SKM-1 treated with dmso at 0.1 percent for 144 hours (cell line): ENCODE measurements at regions not wholly inside any gene's neighbourhood (a gene's known extent, or its start where the extent isn't known, plus 50 kb on each side); places are given as distances from the start of the nearest gene placed in this dataset.
"Not testable (repeated sequence)": the region's sequence is repeated elsewhere in the genome, so short reads cannot be mapped to it uniquely, and the experiment has no call there.

Experiments
- DNase-seq: peaks from one replicate; lab custom pipeline; 2025; ENCODE audit not compliant: unreplicated experiment; lab: John Stamatoyannopoulos, UW

DNA sequence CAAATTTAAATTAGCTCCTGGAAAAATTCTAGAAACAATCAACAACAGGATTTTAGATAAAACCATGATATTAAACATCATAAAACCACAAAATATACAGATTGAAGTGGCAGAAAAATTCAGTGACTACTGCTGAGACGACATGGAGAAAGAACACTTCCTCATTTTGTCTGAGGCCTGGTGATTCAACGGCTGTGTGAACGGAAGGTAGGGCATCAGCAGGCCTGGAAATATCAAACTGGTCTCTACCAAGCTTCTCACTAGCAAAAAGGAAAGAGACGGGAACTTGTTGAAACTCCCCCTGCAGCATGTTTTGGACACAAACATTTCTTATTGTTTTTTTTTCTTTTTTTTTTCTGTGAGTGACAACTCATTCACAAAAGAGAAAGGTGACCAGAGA is 58.0 kb upstream of the AHI1 start:
- peak; percentile 68 for DNase-seq

DNA sequence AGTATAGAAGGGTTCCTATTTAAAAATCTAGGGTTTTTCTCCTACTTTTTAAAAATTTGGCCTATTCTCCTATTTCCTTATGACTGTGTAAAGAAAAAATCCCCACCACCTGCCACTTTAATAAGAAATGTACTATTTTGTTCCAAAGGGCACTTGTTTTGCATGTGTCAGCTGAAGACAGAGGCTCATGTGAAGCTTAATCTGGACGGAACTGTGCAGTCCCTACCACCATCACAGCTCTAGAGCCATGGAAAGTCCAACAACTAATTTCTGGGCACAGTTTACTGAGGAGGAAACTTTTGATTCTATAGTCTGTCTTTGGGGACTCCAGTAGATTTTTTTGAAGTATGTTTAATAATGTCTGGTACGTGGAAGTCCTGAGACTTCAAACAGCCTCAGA is 60.0 kb upstream of the AHI1 start:
- no peak for DNase-seq

DNA sequence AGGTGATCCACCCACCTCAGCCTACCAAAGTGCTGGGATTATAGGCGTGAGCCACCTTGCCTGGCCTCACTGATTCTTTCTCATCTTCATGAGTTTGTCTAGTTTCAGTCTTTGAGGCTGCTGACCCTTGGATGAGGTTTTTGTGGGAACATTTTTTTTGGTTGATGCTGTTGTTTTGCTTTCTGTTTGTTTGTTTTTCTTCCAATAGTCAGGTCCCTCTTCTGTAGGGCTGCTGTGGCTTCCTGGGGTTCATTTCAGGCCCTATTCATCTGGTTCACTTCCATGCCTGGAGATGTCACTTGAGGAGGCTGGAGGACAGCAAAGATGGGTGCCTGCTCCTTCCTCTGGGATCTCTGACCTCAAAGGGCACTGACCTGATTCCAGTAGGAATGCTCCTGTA is 68.1 kb upstream of the AHI1 start:
- not testable (repeated sequence) for DNase-seq

DNA sequence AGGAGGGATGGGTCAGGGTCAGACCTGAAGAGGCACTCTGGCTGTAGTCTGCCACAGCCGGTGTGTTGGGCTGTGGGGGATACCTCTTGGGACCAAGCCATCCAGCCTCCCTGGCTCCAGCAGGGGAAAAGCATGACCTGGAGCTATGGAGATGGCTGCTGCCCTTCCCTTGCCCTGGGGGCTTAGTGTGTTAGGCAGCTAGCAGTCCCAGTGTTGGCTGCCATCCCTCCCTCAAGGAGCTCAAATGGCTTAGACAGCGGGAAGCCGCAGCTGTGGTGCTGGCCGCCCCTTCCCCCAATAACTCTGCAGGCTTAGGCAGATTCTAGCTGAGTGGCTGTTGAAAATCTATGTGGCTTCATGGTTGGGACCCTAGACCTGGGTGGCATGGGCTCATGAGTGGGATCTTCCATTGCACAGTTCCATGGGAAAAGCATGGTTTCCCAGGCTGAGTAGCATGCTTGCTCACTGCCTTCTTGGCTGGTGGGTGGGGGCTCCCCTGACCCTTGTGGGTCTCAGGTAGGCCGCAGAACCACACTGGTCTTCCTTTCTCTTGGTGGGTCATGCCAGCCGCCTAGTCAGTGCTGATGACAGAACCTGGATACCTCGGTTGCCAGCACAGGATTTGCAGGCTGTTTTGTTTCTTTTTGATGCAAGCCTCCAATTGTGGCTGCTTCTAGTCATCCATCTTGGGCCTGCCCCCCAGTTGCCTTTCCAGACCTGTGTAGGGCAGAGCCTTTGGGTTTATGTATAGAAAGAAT is 69.0 kb upstream of the AHI1 start:
- DNase-seq, result no peak

GRCh38 chr6:135567375-135568083 is 70.0 kb upstream of the AHI1 start:
- DNase-seq, result no peak

GRCh38 chr6:135568379-135568778 is 70.8 kb upstream of the AHI1 start:
- no peak for DNase-seq

GRCh38 chr6:135572051-135572450 is 74.5 kb upstream of the AHI1 start:
- no peak for DNase-seq

GRCh38 chr6:135575629-135576028 is 78.1 kb upstream of the AHI1 start:
- no peak for DNase-seq

GRCh38 chr6:135576055-135576454 is 78.5 kb upstream of the AHI1 start:
- no peak for DNase-seq

- DNase-seq, result peak; percentile 51
These were observed 79.6 kb upstream of the AHI1 start for GRCh38 chr6:135577059-135577538.

- no peak for DNase-seq
These were observed 81.4 kb upstream of the AHI1 start for GRCh38 chr6:135578976-135579375.

- DNase-seq, result no peak
These were observed 83.7 kb upstream of the AHI1 start for GRCh38 chr6:135581211-135581610.

DNA sequence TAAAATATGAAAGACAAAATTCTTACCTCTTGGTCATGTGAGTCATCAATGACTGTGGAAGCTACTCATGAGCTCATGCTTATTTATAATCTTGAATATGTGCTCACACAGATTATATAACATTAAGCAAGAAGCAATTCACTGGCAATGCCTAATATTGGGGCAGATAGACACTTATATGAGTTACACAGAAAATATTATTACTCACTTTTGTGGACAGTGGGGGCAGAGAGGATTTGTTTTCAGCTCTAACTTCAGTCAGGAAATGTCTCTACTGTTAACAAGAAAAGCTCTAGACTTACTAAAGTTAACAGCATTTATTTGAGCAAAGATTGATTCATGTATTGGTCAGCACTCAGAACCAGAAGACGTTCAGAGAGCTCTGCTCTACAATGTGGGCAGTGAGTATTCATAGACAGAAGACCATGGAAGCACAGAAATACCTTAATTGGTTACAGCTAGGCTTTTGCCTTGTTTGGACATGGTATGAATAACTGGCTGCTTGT is 85.8 kb upstream of the AHI1 start:
- DNase-seq, result no peak

DNA sequence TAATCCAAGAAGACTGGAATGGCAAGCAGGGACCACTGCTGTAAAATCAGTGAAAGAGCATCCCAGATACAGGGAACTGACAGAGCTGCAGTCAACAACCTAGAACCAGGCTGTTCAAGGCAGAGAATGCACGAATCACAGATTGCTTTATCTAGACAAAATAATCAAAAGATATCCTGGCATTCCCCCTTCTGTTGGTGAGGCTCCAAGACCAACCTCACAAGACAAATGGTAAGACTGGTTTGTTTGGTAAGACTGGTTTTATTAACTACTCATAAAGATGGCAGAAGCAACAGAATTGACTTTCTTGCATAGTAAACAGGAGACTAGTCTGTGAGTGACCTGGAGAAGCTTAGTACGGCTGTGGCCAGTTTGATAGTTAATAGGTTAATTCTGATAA is 88.8 kb upstream of the AHI1 start:
- DNase-seq, result no peak

- DNase-seq, result no peak
These were observed 89.3 kb upstream of the AHI1 start for GRCh38 chr6:135586844-135587243.

DNA sequence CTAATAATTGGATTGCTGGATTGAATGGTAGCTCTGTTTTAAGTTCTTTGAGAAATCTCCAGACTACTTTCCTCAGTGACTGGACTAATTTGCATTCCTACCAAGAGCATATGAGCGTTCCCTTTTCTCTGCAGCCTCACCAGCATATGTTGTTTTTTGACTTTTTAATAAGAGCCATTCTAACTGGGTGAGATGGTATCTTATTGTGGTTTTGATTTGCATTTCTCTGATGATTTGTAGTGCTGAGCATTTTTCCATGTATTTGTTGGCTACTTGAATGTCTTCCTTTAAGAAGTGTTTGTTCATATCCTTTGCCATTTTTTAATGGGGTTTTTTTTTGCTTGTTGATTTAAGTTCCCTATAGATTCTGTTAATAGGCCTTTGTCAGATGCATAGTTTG is 94.7 kb upstream of the AHI1 start:
- no peak for DNase-seq

DNA sequence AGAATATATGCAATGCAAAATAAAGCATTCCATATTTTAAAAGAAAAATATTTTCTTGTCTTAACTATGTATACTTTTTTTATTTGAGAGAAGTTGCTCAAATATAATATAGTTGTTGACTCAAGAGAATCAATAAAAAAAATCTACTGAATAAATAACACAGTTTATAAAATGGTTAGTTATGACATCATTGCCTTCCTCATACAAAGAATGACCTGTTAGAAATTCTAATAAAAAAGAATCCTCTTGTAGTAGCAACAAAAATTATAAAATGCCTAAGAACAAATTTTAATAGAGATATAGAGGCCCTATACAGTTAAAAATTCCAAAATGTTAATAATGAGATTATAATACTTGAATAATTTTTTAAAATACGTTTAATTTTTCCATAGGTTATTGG is 96.5 kb upstream of the AHI1 start:
- no peak for DNase-seq

GRCh38 chr6:135600086-135600702 is 102.7 kb upstream of the AHI1 start:
- DNase-seq, result no peak

DNA sequence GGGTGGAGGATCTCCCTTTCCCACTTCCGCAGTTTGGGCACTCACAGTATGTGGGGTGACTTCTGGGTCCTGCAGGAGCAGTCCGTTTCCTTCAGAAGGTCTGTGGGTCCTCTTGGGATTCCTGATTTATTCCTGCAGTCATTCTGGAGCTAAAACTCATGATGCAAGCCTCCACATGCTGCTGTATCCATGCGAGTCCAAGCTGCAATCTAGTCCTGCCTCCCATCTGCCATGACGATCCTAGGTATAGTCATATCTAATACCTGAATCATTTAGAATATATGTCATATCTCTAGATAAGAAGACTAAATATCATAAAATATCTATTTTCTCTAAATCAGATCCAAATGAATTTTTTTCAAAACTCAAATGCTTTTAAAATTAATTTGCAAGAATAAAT is 103.4 kb upstream of the AHI1 start:
- DNase-seq, result no peak

- DNase-seq, result no peak
These were observed 104.3 kb upstream of the AHI1 start for GRCh38 chr6:135601857-135602256.

DNA sequence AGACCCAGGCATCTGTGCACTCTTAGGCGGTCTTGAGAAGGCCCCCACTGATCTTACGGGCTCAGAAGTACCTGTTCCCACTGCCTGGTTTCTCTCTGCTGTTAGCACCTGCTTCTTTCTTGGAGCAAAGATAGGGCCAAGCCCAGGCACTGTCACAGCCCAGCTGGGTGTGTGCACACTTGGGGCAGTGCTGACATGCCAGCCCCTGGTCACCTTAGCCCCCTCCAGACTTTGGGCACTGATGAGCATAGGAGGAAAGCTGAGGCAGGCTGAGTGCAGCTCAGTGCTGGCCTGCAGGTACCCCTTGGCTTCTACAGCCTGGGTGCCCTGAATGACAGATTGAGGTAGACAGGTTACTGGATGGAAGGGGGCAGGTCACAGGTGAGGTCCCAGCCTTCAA is 105.7 kb upstream of the AHI1 start:
- DNase-seq, result no peak
